ENCODE measurements at regions not wholly inside any gene's neighbourhood (a gene's known extent, or its start where the extent isn't known, plus 50 kb on each side); places are given as distances from the start of the nearest gene placed in this dataset.

DNA sequence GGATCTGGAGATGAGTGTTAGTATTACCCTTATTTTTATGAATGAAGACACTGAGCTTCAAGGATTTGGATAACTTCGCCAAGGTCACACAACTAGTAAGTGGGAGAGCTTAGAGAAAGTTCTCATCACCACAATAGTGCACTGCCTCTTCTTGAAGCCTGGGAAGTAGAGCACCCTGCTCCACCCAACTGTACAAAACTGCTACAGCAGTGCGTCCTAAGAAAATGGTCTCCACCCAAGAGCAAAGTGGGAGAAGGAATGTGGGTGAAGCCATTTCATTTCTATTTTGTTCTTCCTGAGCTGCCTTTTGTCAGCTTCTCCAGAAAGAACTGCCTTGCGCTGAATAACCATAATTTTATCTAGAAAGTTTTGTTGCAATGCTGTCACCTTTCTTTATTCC is 403.9 kb upstream of the FAT3 start:
- TF ChIP-seq, protein P1, sequence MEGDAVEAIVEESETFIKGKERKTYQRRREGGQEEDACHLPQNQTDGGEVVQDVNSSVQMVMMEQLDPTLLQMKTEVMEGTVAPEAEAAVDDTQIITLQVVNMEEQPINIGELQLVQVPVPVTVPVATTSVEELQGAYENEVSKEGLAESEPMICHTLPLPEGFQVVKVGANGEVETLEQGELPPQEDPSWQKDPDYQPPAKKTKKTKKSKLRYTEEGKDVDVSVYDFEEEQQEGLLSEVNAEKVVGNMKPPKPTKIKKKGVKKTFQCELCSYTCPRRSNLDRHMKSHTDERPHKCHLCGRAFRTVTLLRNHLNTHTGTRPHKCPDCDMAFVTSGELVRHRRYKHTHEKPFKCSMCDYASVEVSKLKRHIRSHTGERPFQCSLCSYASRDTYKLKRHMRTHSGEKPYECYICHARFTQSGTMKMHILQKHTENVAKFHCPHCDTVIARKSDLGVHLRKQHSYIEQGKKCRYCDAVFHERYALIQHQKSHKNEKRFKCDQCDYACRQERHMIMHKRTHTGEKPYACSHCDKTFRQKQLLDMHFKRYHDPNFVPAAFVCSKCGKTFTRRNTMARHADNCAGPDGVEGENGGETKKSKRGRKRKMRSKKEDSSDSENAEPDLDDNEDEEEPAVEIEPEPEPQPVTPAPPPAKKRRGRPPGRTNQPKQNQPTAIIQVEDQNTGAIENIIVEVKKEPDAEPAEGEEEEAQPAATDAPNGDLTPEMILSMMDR (conservative IDR thresholded peaks at IDR 0.05; ENCODE audit: low read depth, low read length): no peak
- TF ChIP-seq FOS (IDR thresholded peaks at IDR 0.05; ENCODE audit: low read depth, low read length): no peak
- TF ChIP-seq BHLHE40 (IDR thresholded peaks at IDR 0.05; ENCODE audit: low read depth, low read length): no peak
- TF ChIP-seq RFX5 (IDR thresholded peaks at IDR 0.05; ENCODE audit: low read depth, low read length): no peak
- no peak for TF ChIP-seq MAFK (IDR thresholded peaks at IDR 0.05; ENCODE audit: low read depth, low read length)
- TF ChIP-seq USF2 (IDR thresholded peaks at IDR 0.05; ENCODE audit: low read depth, low read length): no peak
- TF ChIP-seq SMC3 (IDR thresholded peaks at IDR 0.05; ENCODE audit: low read depth, low read length): no peak
- TF ChIP-seq POLR2A (IDR thresholded peaks at IDR 0.05; ENCODE audit: low read depth, low read length): no peak
- no peak for TF ChIP-seq MXI1 (IDR thresholded peaks at IDR 0.05; ENCODE audit: borderline replicate concordance, low read depth, low read length)
- TF ChIP-seq MAZ (IDR thresholded peaks at IDR 0.05; ENCODE audit: borderline replicate concordance, low read depth, low read length): no peak
- no peak for TF ChIP-seq CEBPB (IDR thresholded peaks at IDR 0.05; ENCODE audit: low read depth, low read length)
- no peak for TF ChIP-seq RCOR1 (IDR thresholded peaks at IDR 0.05; ENCODE audit: insufficient replicate concordance, low read length)
- no peak for TF ChIP-seq RAD21 (IDR thresholded peaks at IDR 0.05; ENCODE audit: low read length)

Data from IMR-90 (cell line).